Kasumi-1 (cell line): ENCODE measurements at regions not wholly inside any gene's neighbourhood (a gene's known extent, or its start where the extent isn't known, plus 50 kb on each side); places are given as distances from the start of the nearest gene placed in this dataset.
"Not testable (repeated sequence)": the region's sequence is repeated elsewhere in the genome, so short reads cannot be mapped to it uniquely, and the experiment has no call there.

Experiments
- DNase-seq, 2 experiments: peaks; one replicate each; lab custom pipeline; 2025; lab: John Stamatoyannopoulos, UW

DNA sequence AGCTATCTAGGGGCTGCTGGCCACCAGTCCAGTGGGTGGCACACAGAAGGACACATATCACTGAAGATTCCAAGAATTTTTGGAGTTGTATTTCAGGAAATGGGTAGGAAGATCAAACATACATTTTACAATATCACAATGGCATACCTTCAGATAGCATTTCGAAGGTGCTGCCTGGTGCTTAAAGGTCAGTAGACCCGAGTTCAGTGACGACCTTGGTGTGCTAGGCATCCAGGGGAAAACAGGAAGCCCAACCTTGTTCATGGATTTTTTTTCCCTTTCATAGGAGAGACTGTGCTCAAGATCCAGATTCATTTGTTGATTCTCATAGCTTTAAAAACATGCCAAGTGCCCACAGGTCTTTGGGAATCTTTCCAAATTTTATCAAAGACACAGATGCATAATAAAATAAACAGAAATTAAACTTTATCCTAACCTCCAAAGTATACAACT, 51.0 kb upstream of the RCBTB2 start:
- DNase-seq = no peak

DNA sequence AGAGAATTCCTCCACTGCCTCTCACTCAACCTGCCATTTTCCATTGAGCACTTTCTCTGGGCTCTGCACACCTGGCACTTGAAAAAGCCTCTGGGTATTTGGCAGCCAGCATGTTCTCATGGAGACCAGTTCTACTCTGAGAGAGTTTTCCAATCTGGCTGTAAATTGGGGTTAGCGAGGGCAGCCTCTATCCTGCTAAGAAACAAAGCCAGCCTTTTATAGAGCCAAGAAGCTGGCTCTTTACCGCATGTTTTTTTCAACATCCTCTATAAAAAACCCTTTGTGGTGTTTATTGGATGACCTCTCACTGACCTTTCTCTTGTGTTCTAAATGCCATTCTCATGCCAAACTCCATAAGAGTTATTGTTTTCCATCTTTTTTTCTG, 52.6 kb upstream of the RCBTB2 start:
- DNase-seq = no peak

DNA sequence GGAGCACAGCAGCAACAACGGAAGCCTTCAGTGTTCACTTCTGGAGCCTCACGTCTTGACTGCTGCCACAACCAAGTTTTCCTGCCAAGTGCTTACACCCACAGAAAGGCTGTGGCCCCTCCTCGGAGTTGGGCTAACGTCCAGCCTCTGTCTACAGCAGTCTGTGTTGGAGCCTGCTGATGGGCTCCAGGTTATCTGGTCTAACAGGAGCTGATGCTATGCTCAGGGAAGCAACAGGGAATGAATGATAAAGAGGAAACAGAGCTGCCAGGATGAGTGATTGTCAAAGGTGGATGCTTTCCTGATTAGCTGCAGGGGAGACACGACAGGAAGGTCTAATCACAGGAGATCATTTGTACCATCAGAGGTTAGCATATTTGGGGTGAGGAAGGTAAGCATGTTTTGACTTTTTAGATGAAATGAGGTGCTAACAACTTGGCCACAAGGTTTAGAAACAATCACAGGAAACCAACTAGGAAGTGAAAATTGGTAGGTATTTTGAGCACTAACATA, 53.8 kb upstream of the RCBTB2 start:
- DNase-seq = no peak

DNA sequence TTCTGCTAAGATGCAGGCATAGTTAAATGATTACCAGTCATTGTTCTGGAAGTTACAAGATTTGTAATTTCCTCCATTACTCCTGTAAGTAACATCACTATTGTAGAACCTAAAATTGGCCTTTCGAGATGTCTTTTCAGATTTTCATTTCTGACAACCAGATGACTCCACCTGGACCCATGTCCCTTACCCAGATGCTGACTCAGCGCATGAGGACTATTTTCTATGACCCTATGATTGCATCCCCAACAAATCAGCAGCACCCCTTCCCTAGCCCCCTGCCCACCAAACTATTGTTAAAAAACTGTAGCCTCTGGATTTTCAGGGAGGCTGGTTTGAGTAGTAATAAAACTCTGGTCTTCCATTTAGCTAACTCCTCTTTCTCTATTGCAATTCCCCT, 55.2 kb upstream of the RCBTB2 start:
- DNase-seq = no peak

DNA sequence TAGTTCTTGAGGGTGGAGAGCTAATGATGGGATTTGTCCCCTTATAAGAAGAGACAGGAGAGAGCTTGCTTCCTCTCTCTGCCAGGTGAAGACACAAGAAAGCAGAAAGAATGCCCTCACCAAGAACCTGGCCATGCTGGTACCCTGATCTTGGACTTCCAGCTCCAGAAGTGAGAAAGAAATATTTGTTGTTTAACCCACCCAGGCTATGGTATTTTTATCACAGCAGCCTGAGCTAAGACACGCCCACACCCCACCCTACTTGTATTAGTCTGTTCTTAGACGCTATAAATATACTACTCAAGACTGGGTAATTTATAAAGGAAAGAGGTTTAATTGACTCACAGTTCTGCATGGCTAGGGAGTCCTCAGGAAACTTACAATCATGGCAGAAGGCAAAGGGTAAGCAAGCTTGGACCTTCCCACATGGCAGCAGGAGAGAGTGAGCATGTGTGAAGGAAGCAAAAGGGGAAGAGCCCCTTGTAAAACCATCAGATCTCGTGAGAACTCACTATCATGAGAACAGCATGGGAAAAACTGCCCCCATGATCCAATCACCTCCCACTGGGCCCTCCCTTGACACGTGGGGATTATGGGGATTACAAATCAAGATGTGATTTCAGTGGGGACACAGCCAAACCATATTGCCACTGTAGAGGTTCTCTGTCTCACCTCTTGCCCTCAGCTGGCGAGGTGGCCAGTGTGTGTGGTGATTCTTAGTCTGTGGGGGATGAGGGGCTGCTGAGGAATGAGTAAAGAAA, 57.4 kb upstream of the RCBTB2 start:
- no peak for DNase-seq

DNA sequence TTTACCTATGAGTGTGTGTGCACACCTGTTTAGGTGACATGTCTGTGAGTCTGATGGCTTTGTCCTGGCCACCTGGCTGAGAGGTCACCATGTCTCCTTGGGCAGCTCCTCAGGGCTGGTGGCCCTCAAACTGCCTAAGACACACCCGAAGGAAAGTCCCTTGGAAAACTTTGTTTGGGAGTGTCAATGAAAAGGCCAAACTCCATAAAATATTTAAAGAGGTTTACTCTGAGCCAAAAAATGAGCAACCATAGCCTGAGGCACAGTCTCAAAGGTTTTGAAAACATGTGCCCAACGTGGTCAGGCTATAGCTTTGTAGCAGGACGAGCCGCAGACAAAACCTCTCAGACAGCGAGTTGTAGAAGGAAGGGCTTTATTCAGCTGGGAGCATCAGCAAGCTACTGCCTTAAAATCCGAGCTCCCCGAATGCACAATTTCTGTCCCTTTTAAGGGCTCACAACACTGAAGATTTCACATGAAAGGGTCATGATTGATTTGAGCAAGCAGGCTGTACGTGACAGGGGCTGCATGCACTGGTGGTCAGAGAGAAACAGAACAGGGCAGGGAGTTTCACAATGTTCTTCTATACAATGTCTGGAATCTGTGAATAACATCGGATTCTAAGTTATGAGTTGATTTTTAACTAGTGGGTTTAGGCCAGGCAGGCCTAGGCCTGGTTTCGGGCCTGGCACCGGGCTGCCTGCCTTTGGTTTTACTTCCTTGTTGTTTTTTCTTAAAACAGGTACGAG, 58.4 kb upstream of the RCBTB2 start:
- DNase-seq = not testable (repeated sequence)

DNA sequence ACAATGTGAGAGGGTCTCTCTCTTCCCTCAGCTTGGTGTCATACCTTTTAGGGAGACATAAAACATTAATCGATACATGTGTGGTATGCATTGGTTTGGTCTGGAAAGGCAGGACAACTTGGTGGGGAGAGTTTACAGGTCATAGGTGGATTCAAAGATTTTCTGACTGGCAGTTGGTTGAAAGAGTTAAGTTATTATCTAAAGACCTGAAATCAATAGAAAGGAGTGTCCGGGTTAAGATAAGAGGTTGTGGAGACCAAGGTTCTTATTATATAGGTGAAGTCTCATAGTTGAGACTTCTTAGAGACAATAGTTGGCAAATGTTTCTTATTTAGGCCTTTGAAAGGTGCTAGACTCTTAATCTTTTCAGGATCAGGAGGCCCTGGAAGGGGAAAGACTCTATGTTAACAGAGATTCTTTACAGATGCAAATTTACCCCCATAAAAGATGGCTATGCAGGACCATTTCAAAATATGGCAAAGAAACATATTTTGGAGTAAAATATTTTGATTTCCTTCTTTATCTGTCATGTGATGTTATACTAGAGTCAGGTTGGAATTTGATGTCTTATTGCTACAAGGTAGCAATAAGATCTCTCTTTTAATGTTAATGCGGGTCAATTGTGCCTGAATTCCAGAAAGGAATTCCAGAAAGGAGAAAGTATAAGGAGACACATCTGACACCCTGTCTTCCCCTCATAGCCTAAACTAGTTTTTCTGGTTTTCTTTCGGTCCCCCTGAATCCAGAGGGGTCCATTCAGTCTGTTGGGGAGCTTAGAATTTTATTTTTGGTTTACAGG, 59.2 kb upstream of the RCBTB2 start:
- DNase-seq = no peak

DNA sequence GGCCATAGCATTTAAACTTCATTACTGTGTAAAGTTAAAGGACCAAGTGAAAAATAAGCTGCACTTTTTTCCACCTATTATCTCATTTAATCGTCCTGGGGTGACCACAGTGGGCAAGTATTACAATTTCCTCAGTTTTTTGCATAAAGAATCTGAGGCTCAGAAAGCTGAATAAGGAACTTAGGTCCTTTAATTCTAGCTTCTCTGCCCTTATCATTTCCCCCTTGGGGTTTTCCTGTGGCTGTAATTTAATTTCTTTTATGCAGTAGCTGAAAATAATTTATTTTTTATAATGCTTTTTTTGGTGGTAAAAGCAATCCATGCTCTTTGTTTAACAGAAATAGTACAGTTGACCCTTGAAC, 59.8 kb upstream of the RCBTB2 start:
- no peak for DNase-seq

DNA sequence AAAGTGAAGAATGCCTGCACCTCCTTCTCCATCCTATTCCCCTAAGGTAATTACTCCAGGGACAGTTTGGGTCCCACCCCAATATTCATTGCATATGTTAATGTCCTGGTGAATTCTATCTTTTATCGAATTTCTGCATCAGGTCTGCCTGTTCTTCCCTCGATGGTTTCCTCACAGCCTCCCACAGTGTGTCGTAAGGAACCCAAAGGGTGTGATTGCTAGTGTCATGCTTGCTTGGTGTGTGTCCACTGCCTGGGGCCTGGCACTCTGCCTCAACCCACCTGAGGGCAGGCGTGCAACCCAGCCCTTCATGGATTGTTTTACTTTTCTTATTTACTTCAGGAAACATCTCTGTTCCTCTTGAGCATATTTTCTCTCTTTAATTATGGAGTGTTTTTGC, 60.2 kb upstream of the CYSLTR2 start:
- DNase-seq = no peak

DNA sequence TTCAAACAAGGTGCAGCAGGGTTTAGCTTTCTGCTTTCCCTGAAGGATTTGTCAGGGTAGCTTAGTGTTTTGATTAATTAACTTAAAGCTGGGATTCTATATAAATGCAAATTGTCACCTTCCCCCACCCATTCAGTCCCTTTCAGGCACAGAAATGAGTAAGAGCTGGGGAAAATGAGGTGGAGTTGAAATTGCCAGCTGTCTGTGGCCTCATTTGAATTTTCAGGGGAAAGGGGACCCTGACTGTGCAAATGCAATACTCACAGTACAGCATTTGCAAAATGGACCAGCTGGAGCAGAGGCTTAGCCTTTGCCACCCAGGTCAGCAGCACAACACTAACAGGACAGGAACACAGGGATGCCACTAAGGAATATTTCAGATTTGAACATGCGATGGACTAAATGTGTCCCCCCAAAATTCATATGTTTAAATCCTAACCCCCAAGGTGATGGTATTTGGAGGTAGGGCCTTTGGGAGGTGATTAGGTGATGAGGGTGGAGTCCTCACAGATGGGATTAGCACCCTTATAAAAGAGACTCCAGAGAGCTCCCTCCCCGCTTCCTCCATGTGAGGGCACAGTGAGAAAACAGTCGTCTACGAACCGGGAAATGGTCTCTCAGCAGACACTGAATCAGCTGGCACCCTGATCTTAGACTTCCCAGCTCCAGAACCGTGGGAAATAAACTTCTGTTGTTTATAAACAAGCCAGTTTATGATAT, 59.5 kb upstream of the CYSLTR2 start:
- no peak for DNase-seq

DNA sequence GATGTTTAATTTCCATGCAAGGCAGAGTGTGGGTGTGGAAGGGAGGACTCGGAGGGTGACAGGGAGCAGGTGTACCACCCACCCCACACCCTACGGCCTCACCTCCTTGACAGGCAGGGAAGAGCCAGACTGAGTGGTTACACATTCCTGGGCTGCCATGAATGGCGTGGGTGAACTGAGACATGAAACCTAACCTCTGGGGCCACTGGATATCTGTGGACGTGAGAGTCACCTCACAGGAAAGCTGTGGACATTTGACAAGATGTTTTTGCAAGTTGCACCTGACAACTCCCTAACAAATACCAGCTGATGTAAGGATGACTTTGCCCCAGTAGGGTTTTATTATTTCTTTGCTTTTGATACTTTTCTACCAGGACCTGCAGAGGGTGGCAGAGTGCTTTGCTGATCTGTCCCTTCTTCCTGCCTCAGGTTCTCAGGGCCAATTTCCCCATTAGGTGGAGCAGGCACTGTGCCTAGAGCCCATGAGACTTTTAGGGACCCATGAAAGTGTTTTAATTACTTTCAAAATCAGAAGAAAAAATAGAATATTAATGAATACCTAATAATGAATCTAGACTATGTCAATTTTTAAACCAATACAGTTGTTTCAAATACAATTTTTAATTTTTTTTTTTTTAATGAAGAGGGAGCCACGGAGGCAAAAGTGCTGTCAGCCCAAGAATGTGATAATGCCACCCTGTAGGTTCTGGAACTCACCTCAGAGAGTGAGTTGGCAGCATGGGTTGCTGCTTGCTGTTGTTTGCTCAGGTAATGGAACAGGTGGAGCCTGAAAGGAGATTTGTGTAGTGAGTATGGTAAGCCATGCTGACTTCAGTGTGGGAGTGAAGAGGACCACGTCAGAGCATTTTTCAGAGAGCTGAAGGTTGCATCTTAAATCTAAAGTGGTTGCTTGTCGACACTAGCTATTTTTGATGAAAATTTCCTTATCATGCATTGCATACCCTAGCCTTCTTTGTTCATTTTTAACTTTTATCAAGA, 58.0 kb upstream of the CYSLTR2 start:
- DNase-seq = peak; percentile 79 to 88

DNA sequence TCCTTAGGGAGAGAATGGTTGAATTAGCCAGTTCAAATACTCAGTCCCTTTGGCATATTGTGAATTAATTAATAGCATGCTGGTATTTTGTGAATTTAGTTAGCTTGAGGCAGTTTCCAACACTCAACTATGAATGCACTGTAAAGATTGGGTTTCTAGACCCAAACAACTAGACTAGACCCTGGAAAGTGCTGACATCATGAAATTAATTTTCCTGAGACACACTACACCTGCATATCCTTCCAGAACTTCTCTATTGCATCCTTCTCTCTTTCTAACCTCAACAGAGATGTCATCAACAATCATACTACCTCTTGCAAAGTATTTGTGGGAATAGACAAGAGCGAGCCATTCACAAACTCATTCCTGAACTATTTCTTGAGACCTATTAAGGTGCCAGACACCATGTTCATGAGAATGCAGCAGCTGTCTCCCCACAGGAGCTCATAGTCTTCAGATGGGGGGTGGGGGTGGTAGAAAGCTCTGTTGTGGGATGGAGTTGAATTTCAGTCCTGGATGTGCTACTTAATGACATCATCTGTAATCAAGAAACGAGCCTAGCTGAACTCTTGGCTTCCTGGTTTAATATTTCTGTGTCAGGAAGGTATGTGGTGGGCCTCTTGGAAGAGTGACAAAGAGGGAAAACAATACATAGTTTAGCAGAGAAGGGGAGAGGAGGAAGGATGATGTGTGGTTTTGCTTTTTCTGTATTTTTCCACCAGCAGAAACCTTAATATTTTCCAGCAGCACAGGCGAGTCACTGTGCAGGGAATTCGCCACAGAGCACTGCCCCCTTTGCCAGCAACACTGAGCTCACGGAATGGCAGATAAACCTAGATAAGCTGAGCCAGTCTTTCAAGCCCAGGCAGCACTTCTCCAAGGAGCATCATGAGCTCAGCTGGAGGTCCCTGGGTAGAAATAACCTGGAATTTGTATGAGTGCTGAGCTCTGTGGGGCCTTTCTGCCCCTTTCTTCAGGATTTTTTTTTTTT, 53.1 kb upstream of the CYSLTR2 start:
- DNase-seq = peak; percentile 62 to 65

DNA sequence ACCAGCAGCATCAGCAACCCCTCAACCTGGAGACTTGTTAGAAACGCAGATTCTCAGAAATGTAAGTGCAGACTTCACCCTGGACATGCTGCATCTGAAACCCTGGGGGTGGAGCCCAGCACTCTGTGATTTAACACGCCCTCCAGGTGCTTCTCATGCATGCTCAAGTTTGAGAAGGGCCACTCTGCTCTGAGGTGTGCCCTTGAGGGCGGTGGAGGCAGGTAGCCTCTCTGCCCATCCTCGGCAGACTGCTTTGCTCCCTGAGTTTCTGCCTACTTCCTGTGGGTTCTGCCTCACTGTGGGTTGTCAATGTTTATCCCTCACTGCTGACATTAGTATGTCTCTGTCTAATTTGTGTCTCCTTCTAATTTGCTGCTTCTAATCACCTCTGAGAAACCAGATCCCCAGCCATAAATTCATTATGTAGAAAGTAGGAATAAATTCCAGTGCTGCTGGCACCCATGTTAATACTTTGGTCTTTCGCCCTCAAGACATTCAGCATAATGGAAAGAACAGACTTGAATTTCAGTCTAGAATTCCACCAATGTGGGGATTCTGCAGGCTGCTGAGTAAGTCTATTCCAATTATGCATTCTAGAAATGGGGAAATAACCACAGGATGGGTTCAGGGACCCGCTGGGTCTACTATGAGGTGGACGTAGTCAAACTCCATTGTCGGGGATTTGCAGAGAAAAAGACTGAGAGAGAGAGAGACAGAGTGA, 51.3 kb upstream of the CYSLTR2 start:
- no peak for DNase-seq

DNA sequence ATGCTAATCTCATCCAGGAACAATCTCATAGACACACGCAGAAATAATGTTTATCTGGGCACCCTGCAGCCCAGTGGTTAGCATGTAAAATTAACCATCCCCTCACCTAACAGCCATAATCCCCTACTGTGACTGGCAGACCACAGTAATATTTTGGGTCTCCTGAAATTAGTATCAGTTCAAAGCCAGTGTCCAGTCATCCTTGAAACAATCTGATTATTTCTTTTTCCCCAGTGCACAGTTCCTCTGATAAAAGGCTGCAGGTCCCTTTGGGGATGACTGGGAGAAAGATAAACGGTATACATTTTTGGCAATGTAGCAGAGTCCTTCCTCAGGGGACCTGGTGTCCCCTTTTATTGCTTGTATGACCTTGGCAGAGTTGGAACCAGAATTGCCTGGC, 50.4 kb upstream of the CYSLTR2 start:
- DNase-seq = no peak
